Right lobe of liver (tissue), 4 donors: ENCODE measurements at regions not wholly inside any gene's neighbourhood (a gene's known extent, or its start where the extent isn't known, plus 50 kb on each side); places are given as distances from the start of the nearest gene placed in this dataset.

Experiments used
- POLR2A ChIP-seq: fragments of 450-650 bp; IDR thresholded peaks from one replicate; pipeline ENCODE4 v1.6.1; 2017; ENCODE audit warnings: antibody characterized with exemption, mild to moderate bottlenecking
- TF ChIP-seq, protein P1 (sequence below), 4 donors: fragments of 200-600 bp in 3 of 4; fragments of 450-650 bp in 1 of 4; IDR thresholded peaks; one replicate each; pipeline versions ENCODE4 v1.5.1 to v1.8.0; 2016 to 2022; ENCODE audit warnings: antibody characterized with exemption in 4 of 4, mild to moderate bottlenecking in 2 of 4
- donor health status: DM: no; HTN: no; CAD: no.
- donor health status: DM: no; HTN: no; CAD: no.
- donor health status: DM: no; HTN: yes; CAD: no.

GRCh38 chr18:56166914-56167313 is 471.5 kb downstream of the TXNL1 start:
- TF ChIP-seq POLR2A = no peak
- TF ChIP-seq, protein P1, sequence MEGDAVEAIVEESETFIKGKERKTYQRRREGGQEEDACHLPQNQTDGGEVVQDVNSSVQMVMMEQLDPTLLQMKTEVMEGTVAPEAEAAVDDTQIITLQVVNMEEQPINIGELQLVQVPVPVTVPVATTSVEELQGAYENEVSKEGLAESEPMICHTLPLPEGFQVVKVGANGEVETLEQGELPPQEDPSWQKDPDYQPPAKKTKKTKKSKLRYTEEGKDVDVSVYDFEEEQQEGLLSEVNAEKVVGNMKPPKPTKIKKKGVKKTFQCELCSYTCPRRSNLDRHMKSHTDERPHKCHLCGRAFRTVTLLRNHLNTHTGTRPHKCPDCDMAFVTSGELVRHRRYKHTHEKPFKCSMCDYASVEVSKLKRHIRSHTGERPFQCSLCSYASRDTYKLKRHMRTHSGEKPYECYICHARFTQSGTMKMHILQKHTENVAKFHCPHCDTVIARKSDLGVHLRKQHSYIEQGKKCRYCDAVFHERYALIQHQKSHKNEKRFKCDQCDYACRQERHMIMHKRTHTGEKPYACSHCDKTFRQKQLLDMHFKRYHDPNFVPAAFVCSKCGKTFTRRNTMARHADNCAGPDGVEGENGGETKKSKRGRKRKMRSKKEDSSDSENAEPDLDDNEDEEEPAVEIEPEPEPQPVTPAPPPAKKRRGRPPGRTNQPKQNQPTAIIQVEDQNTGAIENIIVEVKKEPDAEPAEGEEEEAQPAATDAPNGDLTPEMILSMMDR (IDR thresholded peaks at IDR 0.05) = no peak
